ENCODE measurements at regions not wholly inside any gene's neighbourhood (a gene's known extent, or its start where the extent isn't known, plus 50 kb on each side); places are given as distances from the start of the nearest gene placed in this dataset.

- H3K27ac ChIP-seq (ENCODE audit: insufficient read depth, low read depth, low read length), result no peak overlapping the region
- H3K4me1 ChIP-seq (ENCODE audit: control insufficient read depth, extremely low read depth, insufficient read depth, low read length), result no peaks in the 10 kb centered on the region
- no peak overlapping the region for H3K4me2 ChIP-seq (ENCODE audit: insufficient read depth, low read length)
- intact Hi-C loops (cut with micrococcal nuclease) (no loop called here), dilution Hi-C loops (cut with MboI; ENCODE audit: extremely low pct_ligation_motif_present, low sequenced_read_pairs) (no loop called here)
- TF ChIP-seq EZH2 (IDR thresholded peaks at IDR 0.05; ENCODE audit: borderline replicate concordance, low read depth, low read length, severe bottlenecking), result no peak
- CTCF ChIA-PET, result no interaction called here
- no peaks in the 10 kb centered on the region for H3K9me1 ChIP-seq (replicated peaks; ENCODE audit: control insufficient read depth, extremely low read depth, insufficient read depth, low read length)
- H3K27me3 ChIP-seq (ENCODE audit: control insufficient read depth in 2 of 2, insufficient read depth in 2 of 2, low read length in 2 of 2), result no peaks in the 10 kb centered on the region
- no peak overlapping the region for H3K9ac ChIP-seq (replicated peaks; ENCODE audit: extremely low read depth, insufficient read depth, low read length)
- H3K36me3 ChIP-seq (ENCODE audit: control insufficient read depth in 2 of 2, extremely low read depth in 1 of 2, insufficient read depth in 2 of 2, low read length in 2 of 2), result no peaks in the 10 kb centered on the region
- FAIRE-seq (no peak), DNase-seq (ENCODE audit: low read depth, low spot score) (no peak)
- no peaks in the 10 kb centered on the region for H3K9me3 ChIP-seq (replicated peaks; ENCODE audit: control insufficient read depth, insufficient read depth, low read length)
- no peaks in the 10 kb centered on the region for H4K20me1 ChIP-seq (replicated peaks; ENCODE audit: control insufficient read depth, extremely low read depth, insufficient read depth, low read length)
- H3K4me3 ChIP-seq (replicated peaks in 1 of 3; ENCODE audit: insufficient read depth in 1 of 3, low read depth in 1 of 3, low read length in 3 of 3), result no peak overlapping the region
- POLR2A ChIA-PET, result no interaction called here
- H3K79me2 ChIP-seq (ENCODE audit: control insufficient read depth, insufficient read depth, low read length), result no peaks in the 10 kb centered on the region
- H2AFZ ChIP-seq (ENCODE audit: low read depth, low read length), result no peak overlapping the region
- no TSS peak for BruUV-seq (replicated peaks)
Measured at GRCh38 chr11:119979701-119980100, 158.2 kb downstream of the TRIM29 start.

- H3K4me2 ChIP-seq (ENCODE audit: insufficient read depth, low read length), result no peak overlapping the region
- no peaks in the 10 kb centered on the region for H4K20me1 ChIP-seq (replicated peaks; ENCODE audit: control insufficient read depth, extremely low read depth, insufficient read depth, low read length)
- H3K27ac ChIP-seq (ENCODE audit: insufficient read depth, low read depth, low read length), result no peak overlapping the region
- dilution Hi-C loops (cut with MboI; ENCODE audit: extremely low pct_ligation_motif_present, low sequenced_read_pairs), result no loop called here
- H3K27me3 ChIP-seq (ENCODE audit: control insufficient read depth in 2 of 2, insufficient read depth in 2 of 2, low read length in 2 of 2), result no peaks in the 10 kb centered on the region
- no peak overlapping the region for H3K9ac ChIP-seq (replicated peaks; ENCODE audit: extremely low read depth, insufficient read depth, low read length)
- no peaks in the 10 kb centered on the region for H3K79me2 ChIP-seq (ENCODE audit: control insufficient read depth, insufficient read depth, low read length)
- CTCF ChIA-PET, result no interaction called here
- no peaks in the 10 kb centered on the region for H3K4me1 ChIP-seq (ENCODE audit: control insufficient read depth, extremely low read depth, insufficient read depth, low read length)
- H3K36me3 ChIP-seq (ENCODE audit: control insufficient read depth in 2 of 2, extremely low read depth in 1 of 2, insufficient read depth in 2 of 2, low read length in 2 of 2), result no peaks in the 10 kb centered on the region
- BruUV-seq (replicated peaks), result no TSS peak
- H3K9me1 ChIP-seq (replicated peaks; ENCODE audit: control insufficient read depth, extremely low read depth, insufficient read depth, low read length), result no peaks in the 10 kb centered on the region
- FAIRE-seq (no peak), DNase-seq (ENCODE audit: low read depth, low spot score) (no peak)
- POLR2A ChIA-PET, result no interaction called here
- no peaks in the 10 kb centered on the region for H3K9me3 ChIP-seq (replicated peaks; ENCODE audit: control insufficient read depth, insufficient read depth, low read length)
- intact Hi-C loops (cut with micrococcal nuclease), result no loop called here
- no peak overlapping the region for H3K4me3 ChIP-seq (replicated peaks in 1 of 3; ENCODE audit: insufficient read depth in 1 of 3, low read depth in 1 of 3, low read length in 3 of 3)
- TF ChIP-seq POLR2A (IDR thresholded peaks at IDR 0.05; ENCODE audit: low read depth, low read length) (no peak), JUN (IDR thresholded peaks at IDR 0.05; ENCODE audit: borderline replicate concordance, insufficient read depth, insufficient read length, low read depth) (no peak)
- H2AFZ ChIP-seq (ENCODE audit: low read depth, low read length), result no peak overlapping the region
Measured at GRCh38 chr11:119978696-119979095, 159.2 kb downstream of the TRIM29 start.

Data from endothelial cell of umbilical vein (primary cell).